Fibroblast of the aortic adventitia (primary cell): ENCODE measurements at regions not wholly inside any gene's neighbourhood (a gene's known extent, or its start where the extent isn't known, plus 50 kb on each side); places are given as distances from the start of the nearest gene placed in this dataset.

Experiments
- DNase-seq: peaks from one replicate; pipeline ENCODE4 v3.0.0-alpha.2; 2010; ENCODE audit warnings: low read depth
- H3K4me3 ChIP-seq: 2 replicates; pipeline ENCODE4 v1.5.1; 2011; ENCODE audit warnings: low read depth, mild to moderate bottlenecking, control low read depth, low read length, moderate library complexity
- CTCF ChIP-seq: IDR thresholded peaks from 2 replicates; pipeline ENCODE4 v1.5.1; 2011; ENCODE audit warnings: mild to moderate bottlenecking, low read length, control low read depth, inconsistent platforms; ENCODE audit not compliant: insufficient read depth

DNA sequence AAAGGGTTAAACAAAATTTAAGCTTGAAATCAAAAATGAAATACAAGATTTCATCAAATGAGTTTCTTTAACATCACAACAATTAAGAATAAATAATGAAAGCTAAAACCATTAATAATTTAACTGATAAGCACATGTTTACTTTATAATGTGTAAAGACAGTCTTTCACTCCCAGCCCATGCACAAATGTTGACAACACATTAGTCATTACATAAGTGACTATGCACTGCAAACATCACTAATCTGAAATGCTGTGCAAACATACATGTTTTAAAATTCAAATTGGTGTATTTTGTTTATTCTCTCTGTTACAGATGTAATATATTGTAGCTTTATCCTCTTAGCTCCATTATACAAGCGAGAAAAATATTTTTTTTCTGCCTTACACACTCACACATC is 220.6 kb upstream of the CPXCR1 start:
- DNase-seq = no peak
- no peak overlapping the region for H3K4me3 ChIP-seq
- TF ChIP-seq CTCF = no peak

- TF ChIP-seq CTCF = no peak
- no peak overlapping the region for H3K4me3 ChIP-seq
- no peak for DNase-seq
Observed at GRCh38 chrX:88558421-88558820, 188.6 kb upstream of the CPXCR1 start.

GRCh38 chrX:88560673-88561330 is 186.2 kb upstream of the CPXCR1 start:
- DNase-seq = no peak
- no peak for TF ChIP-seq CTCF
- H3K4me3 ChIP-seq = no peak overlapping the region

DNA sequence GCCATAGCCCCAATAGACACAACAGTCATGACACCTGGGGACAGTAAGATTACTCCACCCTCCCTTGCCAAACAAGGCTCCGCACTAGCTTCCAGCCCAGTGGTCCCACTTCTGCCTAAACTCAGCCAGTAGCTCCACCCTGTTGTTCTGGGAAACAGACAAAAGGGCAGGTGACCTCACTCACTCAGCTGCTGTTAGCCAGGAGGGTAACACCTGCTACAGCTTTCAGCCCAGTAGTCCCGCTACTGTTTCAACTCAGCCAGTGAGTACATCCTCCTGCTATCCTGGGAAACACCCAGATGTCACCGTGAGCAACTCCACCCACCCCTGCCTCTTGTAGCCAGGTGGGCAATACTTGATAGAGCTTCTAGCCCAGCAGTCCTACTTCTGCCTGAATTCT is 162.7 kb upstream of the CPXCR1 start:
- H3K4me3 ChIP-seq = no peak overlapping the region
- TF ChIP-seq CTCF = no peak
- DNase-seq = no peak

DNA sequence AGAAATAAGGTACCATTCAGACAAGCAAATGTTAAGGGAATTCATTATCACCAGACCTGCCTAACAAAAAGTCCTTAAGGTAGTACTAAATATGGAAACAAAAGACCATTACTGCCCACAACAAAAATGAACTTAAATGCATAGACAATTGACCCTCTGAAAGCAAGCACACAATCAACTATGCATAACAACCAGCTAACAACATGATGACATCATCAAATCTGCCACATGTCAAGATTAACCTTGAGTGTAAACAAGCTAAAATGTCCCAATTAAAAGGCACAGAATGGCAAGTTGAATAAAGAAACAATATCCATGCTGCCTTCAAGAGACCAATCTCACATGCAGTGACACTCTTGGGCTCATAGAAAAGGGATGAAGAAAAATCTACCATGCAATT is 160.7 kb upstream of the CPXCR1 start:
- no peak for TF ChIP-seq CTCF
- no peak overlapping the region for H3K4me3 ChIP-seq
- DNase-seq = no peak

- DNase-seq = no peak
- TF ChIP-seq CTCF = no peak
- H3K4me3 ChIP-seq = no peak overlapping the region
Observed at GRCh38 chrX:88603237-88603636, 143.8 kb upstream of the CPXCR1 start.
